Stimulated activated CD8-positive, alpha-beta memory T cell treated with anti-CD3 and anti-CD28 coated beads, Interleukin-7, amount 100 ng/mL, for 1 hour (primary cell): ENCODE measurements at regions not wholly inside any gene's neighbourhood (a gene's known extent, or its start where the extent isn't known, plus 50 kb on each side); places are given as distances from the start of the nearest gene placed in this dataset.
"Not testable (repeated sequence)": the region's sequence is repeated elsewhere in the genome, so short reads cannot be mapped to it uniquely, and the experiment has no call there.

Experiments used
- DNase-seq, 2 donors: peaks; one replicate each; pipeline ENCODE4 v3.0.0-alpha.2; 2020; ENCODE audit warnings: low read depth in 2 of 2

- DNase-seq, result no peak
Measured at GRCh38 chr4:53716011-53716410, 124.7 kb upstream of the LNX1 start.

GRCh38 chr4:53714236-53715140 lies 123.2 kb upstream of the LNX1 start:
- no peak for DNase-seq

DNA sequence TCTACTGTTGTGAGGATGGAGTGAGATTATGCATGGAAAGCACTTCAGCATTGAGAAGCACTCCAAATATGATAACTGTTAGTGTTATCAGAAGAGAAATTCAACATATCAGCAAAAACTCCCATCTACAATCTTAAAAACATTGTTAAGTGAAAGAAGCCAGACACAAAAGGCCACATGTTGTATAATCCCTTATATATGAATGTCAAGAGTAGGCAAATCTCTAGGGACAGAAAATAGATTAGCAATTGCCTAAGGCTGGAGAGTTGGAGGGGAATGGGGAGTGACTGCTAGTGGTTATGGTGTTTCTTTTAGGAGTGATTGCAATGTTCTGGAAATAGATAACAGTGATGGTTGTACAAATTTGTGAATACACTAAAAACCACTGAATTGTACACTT lies 122.5 kb upstream of the LNX1 start:
- DNase-seq, result no peak

DNA sequence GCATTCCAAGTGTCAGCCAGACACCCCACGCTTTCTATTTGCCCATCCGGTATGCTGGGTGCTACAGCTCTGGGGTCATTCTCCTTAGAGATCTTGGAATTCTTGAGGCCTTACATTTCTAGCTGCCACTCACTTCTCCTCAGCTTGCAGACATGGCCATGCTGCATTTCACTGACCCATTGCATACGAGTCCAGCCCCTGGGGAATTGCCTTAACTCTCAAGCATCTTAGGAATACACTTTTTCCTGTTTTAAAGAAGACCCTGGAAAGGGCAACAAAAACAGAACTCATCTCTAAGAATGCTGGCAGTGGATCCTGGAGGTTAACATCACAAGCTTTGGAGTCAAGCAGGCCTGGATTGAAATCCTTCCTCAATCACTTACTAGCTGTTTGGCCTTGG lies 122.0 kb upstream of the LNX1 start:
- no peak for DNase-seq

DNA sequence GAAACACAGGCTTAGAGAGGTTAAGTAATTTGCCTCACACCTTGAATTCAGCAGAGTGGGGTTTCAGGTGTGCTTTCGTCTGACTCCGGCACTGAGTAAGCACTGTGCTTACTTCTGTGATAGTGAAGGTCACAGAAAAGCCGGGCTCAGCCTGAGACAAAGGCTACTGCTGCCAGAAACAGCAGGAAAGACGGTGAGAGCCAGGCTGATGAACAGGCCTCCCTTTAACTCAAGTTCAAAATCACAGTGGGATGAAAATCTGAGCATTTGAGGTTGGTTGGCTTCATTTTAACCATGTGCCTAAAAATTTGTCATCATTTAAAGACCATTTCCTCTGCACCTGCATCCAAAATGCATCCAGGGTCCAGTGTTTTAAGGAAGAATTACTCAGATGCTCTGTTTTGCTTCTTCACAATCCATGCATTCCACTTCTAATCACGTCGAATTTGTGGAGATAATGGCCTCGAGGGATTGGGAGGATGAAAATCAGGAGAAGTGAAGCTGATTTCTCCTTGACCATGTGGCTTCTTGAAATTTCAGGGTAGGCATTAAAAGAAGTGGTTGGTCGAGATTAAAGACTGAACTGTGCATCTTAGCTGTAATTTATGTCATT lies 121.2 kb upstream of the LNX1 start:
- DNase-seq, result no peak

- no peak for DNase-seq
Measured at GRCh38 chr4:53711926-53712325, 120.6 kb upstream of the LNX1 start.

DNA sequence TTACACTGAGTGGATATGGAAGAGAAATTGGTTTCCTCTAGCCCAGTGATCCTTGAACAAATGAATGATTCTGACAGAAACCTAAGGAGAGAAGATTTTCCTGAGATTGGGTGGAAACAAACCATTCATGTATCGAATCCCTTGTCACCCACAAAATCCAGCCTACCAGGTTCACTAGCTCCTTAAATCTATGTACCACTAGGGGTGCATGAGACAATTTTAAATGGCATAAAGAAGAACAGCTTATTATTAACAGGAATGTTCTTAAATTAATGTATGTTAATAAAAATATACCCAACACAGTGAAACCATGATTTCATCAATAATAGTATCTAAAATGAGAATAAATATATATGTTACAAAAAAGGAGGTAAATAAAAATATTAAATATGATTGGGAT lies 118.4 kb upstream of the LNX1 start:
- no peak for DNase-seq

GRCh38 chr4:53707491-53707890 lies 116.2 kb upstream of the LNX1 start:
- DNase-seq, result no peak

DNA sequence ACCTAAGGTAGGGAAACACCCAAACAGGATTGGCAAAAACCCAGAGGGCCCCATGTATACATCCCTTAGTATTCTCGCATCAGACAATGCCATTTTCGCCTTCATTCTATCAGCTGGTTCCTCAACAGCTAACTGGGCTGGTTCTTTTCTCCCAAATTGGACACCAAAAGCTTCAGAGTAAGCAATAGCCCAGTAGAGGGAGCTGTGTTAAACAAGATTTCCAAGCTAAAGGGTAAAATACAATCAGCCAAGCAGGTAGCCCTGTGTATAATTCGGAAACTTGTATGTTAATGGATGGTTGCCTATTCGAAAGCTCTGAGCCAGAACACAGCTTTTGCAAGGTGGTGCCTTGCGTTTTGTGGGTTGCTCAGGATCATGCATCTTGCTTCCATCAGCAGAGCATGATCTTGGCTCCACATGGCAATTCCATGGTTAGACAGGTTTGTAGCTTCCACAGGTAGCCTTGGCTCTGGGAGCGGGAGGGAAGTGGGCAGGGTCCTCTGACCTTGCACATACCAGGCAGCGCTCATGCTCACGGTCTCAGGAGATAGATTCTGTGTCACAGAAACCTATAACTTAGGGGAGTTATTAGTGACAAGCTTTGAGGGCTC lies 115.2 kb upstream of the LNX1 start:
- no peak for DNase-seq

DNA sequence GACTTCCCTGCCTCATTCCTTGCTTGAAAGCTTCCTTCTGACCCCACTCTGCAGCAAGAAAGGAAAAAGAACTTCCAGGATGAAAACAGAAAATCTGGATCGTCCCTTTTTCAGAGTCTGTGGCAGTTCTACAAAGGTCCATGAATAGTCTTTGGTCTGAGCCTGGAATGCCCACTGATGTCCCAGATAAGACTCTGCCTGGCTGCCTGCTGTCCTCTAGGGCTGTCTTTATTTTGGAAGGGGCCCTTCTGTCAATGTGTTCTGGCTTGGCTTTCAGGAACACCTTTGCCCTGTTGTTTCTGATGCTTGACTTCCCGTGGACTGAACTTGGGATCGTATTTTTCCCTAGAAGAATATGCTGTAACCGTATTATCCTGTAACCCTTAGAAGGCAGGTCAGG lies 114.7 kb upstream of the LNX1 start:
- DNase-seq, result no peak

DNA sequence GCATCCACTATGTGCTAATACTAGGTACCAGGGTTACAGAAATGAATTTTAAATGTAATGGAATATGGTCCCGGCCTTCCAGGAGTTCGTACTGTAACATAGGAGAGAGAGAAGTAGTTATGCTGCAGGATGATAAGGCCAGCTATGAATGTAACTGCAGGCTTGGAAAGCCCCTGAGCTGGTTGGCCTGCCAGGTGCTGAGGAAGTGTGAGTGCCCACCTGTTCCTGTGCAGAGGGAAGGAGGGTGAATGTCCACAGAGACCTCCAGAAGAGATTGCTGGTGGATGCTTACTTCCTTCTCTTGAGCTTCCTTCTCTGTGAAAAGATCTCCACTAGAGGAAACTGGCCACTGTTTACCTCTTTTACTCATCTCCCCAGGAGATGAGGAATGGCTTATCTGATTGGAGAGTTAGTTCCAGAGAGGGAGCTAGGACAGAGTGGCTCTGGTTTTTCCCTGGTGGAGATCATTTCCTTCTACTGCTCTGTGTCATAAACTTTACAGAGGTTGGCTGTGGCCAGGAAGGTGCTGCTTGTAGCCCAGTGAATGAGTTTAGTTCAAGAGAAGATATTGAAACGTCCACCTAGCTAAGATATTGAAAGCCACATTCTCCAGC lies 114.0 kb upstream of the LNX1 start:
- no peak for DNase-seq

DNA sequence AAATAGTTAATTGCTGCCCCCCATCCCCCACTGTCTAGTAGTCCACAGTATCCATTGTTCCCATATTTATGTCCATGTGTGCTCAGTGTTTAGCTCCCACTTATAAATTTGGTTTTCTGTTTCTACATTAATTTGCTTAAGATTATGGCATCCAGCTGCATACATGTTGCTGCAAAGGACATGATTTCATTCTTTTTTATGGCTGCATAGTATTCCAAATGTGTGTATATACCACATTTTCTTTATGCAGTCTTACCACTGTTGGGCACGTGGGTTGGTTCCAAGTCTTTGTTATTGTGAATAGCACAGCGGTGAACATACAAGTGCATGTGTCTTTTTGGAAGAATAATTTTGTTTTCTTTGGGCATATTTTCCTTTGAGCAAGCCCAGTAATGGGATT lies 113.0 kb upstream of the LNX1 start:
- DNase-seq, result no peak

DNA sequence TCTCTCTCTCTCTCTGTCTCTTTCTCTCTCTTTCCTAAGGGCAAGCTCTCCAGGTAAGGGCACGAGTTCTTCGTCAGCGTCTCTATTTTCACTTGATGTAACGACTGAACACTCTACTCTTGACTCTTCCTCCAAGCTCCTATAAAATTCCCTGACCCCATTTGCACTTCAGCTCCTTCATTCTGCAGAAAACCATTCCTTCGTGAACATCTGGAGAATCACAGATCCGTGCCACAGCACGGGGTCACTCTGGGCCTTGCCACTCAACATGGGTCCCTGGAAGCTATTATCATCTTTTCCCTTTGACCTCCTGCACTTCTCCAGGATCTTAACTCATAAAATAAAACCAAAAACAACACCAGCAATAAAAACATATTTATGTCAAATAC lies 112.0 kb upstream of the LNX1 start:
- DNase-seq, result no peak

DNA sequence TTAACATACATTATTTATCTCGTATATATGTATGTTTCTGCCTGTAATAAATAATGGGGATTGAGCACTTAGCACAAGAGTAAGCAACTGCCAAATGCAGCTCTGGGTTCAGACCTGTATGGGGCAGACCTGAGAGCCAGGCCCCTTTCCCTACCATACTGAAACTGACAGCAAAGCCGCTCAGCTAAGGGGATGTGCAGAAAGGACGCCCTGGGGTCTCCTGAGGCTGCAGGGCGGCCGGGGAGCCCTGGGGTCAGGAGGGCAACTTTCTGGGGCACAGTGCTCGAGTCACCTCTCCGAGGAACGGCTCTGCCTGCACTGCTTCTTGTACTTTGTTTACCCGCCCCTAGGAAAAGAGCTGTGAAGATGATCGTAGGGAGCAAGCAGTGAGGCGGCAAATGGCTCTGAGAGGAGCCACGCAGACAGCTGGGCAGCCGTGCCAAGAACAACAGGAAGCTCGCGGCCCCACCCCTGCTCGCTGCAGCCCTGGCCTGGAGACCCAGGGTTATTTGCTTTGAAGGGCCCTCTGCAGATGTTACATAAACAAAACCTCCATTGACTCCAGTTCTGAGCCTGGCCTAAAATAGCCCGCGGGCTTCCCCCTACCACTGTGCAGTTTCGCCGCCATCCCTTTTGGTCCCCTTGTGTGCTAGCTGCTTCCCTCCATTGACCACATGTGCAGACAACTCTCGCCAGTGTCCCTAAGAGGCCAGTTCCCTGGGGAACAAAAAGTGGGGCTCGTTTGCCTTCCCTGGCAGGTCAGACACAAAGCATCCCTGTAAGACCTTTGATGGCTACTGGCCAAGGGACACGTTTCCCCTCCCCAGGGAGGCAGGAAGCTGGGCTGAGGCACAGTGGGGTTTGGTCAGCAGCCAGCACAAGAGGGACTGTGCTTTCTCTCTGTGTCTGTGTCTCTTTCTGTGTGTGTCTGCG lies 111.3 kb upstream of the LNX1 start:
- no peak for DNase-seq

GRCh38 chr4:53701260-53701659 lies 110.0 kb upstream of the LNX1 start:
- not testable (repeated sequence) for DNase-seq

DNA sequence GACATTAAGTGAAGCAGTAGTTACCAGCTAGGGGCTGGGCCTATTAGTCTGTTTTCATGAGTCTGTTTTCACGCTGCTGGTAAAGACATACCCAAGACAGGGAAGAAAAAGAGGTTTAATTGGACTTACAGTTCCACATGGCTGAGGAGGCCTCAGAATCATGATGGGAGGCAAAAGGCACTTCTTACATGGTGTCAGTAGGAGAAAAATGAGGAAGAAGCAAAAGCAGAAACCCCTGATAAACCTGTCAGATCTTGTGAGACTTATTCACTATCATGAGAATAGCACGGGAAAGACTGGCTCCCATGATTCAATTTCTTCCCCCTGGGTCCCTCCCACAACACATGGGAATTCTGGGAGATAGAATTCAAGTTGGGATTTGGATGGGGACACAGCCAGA lies 108.0 kb upstream of the LNX1 start:
- not testable (repeated sequence) for DNase-seq

DNA sequence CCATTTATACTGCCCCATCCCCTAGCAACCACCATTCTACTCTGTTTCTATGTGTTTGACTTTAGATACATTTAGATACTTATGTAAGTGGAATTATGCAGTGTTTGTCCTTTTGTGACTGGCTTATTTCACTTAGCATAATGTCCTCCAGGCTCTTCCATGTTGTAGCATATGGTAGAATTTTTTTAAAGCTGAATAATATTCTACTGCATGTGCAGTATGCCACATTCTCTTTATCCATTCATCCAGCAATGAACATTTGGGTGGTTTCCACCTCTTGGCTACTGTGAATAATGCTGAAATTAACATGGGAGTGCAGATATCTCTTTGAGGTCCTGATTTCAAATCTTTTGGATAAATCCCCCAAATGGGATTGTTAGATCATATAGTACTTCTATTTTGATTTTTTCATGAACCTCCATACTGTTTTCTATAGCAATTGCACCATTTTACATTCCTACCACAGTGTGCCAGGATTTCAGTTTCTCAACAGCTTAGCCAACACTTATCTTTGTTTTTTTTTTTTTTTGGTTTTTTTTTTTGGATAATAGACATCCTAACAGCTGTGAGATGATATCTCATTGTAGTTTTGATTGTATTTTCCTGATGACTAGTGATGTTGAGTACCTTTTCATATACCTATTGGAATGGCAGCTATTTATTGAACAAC lies 105.9 kb upstream of the LNX1 start:
- no peak for DNase-seq

GRCh38 chr4:53695540-53696463 lies 104.5 kb upstream of the LNX1 start:
- no peak for DNase-seq

- DNase-seq, result no peak
Measured at GRCh38 chr4:53694666-53695065, 103.4 kb upstream of the LNX1 start.

GRCh38 chr4:53693909-53694308 lies 102.6 kb upstream of the LNX1 start:
- no peak for DNase-seq
